ENCODE measurements at regions not wholly inside any gene's neighbourhood (a gene's known extent, or its start where the extent isn't known, plus 50 kb on each side); places are given as distances from the start of the nearest gene placed in this dataset.
"Not testable (repeated sequence)": the region's sequence is repeated elsewhere in the genome, so short reads cannot be mapped to it uniquely, and the experiment has no call there.

DNA sequence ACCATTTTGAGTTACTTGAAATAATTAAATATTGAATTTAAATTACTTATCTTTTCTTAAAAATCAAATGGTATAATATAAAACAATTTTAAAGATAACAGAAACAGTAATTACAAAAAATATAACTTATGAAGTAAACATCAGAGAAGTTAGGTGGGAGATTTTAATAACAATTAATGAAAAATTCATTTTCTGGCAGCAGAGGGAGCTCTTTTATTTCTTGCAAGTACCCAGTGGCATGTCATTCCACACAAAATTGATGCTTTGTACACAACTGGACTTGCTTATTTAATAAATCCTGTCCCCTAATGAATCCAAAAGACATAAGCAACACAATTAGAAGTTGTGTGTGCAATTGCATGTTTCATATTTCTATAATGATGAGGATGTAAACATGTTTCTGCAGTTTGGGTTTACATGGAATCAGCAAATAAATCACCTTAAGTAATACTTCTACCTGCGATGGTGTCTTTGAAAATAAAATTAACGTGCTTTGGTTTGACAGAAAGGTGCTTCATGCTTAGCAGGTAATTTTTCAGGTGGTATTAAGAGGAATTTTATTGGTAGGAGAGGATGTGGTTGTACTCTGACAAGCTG lies 861.3 kb downstream of the ZPLD1 start:
- no peak for DNase-seq
- Histone ChIP-seq H3K27me3 (no peaks in the 10 kb centered on the region), H3K9me3 (no peaks in the 10 kb centered on the region), H3K27ac (no peak overlapping the region), H3K4me1 (no peaks in the 10 kb centered on the region), H3K4me3 (no peak overlapping the region), H3K36me3 (no peaks in the 10 kb centered on the region)
- 46 to 49% methylated on average over 2 of the region's 2 CpGs for WGBS, 2 donors
- intact Hi-C loops (cut with DNase I) = no loop called here
- no peak for TF ChIP-seq POLR2A (IDR thresholded peaks at IDR 0.05)
- TF ChIP-seq, protein P1, sequence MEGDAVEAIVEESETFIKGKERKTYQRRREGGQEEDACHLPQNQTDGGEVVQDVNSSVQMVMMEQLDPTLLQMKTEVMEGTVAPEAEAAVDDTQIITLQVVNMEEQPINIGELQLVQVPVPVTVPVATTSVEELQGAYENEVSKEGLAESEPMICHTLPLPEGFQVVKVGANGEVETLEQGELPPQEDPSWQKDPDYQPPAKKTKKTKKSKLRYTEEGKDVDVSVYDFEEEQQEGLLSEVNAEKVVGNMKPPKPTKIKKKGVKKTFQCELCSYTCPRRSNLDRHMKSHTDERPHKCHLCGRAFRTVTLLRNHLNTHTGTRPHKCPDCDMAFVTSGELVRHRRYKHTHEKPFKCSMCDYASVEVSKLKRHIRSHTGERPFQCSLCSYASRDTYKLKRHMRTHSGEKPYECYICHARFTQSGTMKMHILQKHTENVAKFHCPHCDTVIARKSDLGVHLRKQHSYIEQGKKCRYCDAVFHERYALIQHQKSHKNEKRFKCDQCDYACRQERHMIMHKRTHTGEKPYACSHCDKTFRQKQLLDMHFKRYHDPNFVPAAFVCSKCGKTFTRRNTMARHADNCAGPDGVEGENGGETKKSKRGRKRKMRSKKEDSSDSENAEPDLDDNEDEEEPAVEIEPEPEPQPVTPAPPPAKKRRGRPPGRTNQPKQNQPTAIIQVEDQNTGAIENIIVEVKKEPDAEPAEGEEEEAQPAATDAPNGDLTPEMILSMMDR (IDR thresholded peaks at IDR 0.05) = no peak

DNA sequence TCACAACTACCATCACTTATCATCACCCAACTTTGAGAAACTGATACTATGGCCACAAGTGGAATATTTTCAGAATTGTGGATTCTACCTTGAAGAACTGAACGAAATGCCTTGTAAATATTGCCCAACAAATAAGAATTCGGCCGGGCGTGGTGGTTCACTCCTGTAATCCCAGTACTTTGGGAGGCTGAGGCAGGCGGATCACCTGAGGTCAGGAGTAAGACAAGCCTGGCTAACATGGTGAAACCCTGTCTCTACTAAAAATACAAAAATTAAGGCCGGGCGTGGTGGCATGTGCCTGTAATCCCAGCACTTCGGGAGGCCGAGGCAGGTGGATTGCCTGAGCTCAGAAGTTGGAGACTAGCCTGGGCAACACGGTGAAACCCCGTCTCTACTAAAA lies 862.7 kb downstream of the ZPLD1 start:
- H3K27me3 ChIP-seq = not testable (repeated sequence)

DNA sequence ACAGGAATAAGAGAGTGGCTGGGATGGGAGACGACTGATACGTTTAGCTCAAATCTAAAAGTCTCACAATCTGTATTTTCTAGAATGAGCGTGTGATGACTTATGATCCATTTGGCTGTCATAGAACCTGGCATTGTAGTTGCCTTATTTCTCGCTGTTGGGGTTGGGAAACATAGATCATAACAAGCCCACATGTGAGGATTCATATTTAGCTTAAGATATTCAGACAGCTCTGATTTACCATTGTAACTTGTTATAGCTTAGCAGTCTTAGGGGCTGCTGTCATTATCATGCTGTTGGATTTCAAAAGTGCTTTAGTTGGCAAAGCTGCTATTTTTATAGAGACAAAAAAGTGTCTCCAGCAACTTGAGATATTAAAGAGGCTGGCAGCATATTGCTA lies 871.3 kb downstream of the ZPLD1 start:
- Histone ChIP-seq H3K27ac (no peak overlapping the region), H3K4me1 (no peaks in the 10 kb centered on the region), H3K36me3 (no peaks in the 10 kb centered on the region), H3K4me3 (no peak overlapping the region), H3K9me3 (no peaks in the 10 kb centered on the region), H3K27me3 (no peaks in the 10 kb centered on the region)
- DNase-seq = no peak
- 61 to 64% methylated on average over 4 of the region's 4 CpGs for WGBS, 2 donors
- TF ChIP-seq, protein P1 (IDR thresholded peaks at IDR 0.05) = no peak
- TF ChIP-seq POLR2A (IDR thresholded peaks at IDR 0.05) = no peak
- intact Hi-C loops (cut with DNase I) = no loop called here

More for the DNA sequence above, 862.7 kb downstream of the ZPLD1 start:
- WGBS, 2 donors = 88% methylated on average over 9 to 11 of the region's 11 CpGs
- H3K4me3 ChIP-seq; H3K4me1 ChIP-seq; H3K36me3 ChIP-seq; H3K9me3 ChIP-seq; DNase-seq; H3K27ac ChIP-seq; intact Hi-C loops (cut with DNase I): not testable (repeated sequence)

DNA sequence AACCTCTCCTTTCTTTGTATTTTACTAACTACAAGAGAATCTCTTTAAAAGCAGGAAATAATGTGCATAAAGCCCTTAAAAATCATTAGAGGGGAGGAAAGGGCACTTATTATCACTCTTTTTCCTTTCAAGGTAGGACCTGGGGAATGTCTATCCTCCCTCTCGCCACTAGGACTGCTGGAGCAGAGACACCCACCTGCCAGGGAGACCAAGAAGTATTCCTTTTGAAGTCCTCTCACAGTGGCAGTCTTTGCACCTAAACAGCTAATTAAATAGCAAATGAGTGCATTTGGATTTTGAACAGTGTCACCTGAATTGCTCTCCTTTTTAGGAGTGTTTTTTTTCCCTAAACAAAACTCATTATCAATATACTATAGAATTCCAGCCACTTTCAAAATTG lies 874.1 kb downstream of the ZPLD1 start:
- intact Hi-C loops (cut with DNase I) = no loop called here
- H3K4me1 ChIP-seq = no peaks in the 10 kb centered on the region

DNA sequence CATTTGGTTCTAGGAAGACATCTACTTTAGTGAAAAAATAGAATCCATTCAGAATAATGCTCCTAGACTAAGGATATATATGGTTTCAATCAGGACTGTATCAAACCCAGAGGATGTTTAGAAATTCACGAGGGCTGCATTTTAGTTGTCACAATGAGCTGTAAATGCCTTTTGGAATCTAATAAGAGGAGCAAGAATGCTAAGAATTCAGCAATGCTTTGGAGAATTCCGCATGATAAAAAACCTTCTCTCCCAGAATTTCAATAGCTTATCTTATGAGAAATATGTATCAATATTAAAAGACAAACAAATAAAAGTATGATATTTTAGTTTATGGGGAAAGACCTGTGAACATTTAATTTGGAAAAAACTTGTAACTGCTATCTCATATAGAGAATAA lies 885.1 kb downstream of the ZPLD1 start:
- WGBS, 2 donors = 34 to 42% methylated on average over 2 of the region's 2 CpGs

More for the DNA sequence above, 874.1 kb downstream of the ZPLD1 start:
- no peak for DNase-seq
- WGBS, 2 donors = 36 to 50% methylated on average over 1 of the region's 1 CpG
- no peak overlapping the region for H3K27ac ChIP-seq
- no peaks in the 10 kb centered on the region for H3K36me3 ChIP-seq
- TF ChIP-seq, protein P1 (IDR thresholded peaks at IDR 0.05) = no peak
- no peak for TF ChIP-seq POLR2A (IDR thresholded peaks at IDR 0.05)
- H3K27me3 ChIP-seq = no peaks in the 10 kb centered on the region
- H3K4me3 ChIP-seq = no peak overlapping the region
- no peaks in the 10 kb centered on the region for H3K9me3 ChIP-seq

More for the DNA sequence above, 885.1 kb downstream of the ZPLD1 start:
- Histone ChIP-seq H3K27me3 (no peaks in the 10 kb centered on the region), H3K4me1 (no peaks in the 10 kb centered on the region), H3K4me3 (no peak overlapping the region), H3K27ac (no peak overlapping the region), H3K9me3 (no peaks in the 10 kb centered on the region), H3K36me3 (no peaks in the 10 kb centered on the region)
- intact Hi-C loops (cut with DNase I) = no loop called here
- TF ChIP-seq POLR2A (IDR thresholded peaks at IDR 0.05) = no peak
- TF ChIP-seq, protein P1 (IDR thresholded peaks at IDR 0.05) = no peak
- no peak for DNase-seq
